Kidney epithelial cell (primary cell): ENCODE measurements at regions not wholly inside any gene's neighbourhood (a gene's known extent, or its start where the extent isn't known, plus 50 kb on each side); places are given as distances from the start of the nearest gene placed in this dataset.

Source experiments
- DNase-seq: peaks from one replicate; pipeline ENCODE4 v3.0.0-alpha.2; 2010; ENCODE audit warnings: low read depth
- H3K27me3 ChIP-seq: 2 replicates; pipeline ENCODE4 v1.6.0; 2011; ENCODE audit warnings: low read length; ENCODE audit not compliant: control insufficient read depth, insufficient read depth
- H3K36me3 ChIP-seq: 2 replicates; pipeline ENCODE4 v1.5.1; 2011; ENCODE audit warnings: low read length; ENCODE audit not compliant: control insufficient read depth, insufficient read depth
- H3K4me3 ChIP-seq: 2 replicates; pipeline ENCODE4 v1.5.1; 2011; ENCODE audit warnings: low read depth, mild to moderate bottlenecking, control low read depth, low read length
- CTCF ChIP-seq: IDR thresholded peaks from 2 replicates; pipeline ENCODE4 v1.5.1; 2011; ENCODE audit warnings: mild to moderate bottlenecking, moderate library complexity, low read length, control low read depth, inconsistent platforms; ENCODE audit not compliant: insufficient read depth, poor library complexity, severe bottlenecking

DNA sequence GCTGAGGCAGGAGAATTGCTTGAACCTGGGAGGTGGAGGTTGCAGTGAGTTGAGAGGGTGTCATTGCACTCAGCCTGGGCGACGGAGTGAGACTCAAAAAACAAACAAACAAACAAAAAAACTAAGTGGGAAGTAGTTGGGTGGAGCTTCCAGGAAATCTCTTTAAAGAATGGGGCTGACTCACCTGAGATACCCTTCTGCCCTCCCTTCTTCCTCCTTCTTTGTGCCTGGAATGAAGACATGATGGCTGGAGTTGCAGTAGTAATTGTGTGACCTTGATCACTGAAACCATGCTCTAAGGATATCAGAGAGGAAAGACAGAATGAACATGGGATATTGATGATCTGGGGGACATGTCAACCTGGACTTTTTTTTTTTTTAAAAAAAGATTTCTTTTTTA lies 87.6 kb upstream of the MED13L start:
- no peak overlapping the region for H3K4me3 ChIP-seq
- no peaks in the 10 kb centered on the region for H3K27me3 ChIP-seq
- DNase-seq: no peak
- no peaks in the 10 kb centered on the region for H3K36me3 ChIP-seq
- no peak for TF ChIP-seq CTCF

GRCh38 chr12:116365606-116366455 lies 88.3 kb upstream of the MED13L start:
- TF ChIP-seq CTCF: no peak
- no peak overlapping the region for H3K4me3 ChIP-seq
- DNase-seq: no peak

DNA sequence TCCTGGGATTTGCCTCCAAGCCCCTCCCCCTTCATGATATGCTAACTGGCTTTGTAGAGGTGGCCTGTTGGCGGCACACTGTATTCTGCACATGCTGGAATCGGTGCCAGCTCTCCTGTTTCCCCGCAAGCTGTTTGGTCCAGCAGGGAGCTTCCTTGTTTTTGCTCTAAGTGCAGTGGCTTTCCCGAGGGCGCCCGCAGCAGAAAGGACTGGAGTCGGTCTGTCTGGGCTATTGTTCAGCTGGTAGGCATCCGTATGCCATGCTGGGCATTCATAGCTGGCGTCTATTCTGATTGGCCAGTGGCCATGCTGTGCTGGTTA lies 88.9 kb upstream of the MED13L start:
- Histone ChIP-seq H3K4me3 (no peak overlapping the region), H3K27me3 (no peaks in the 10 kb centered on the region), H3K36me3 (no peaks in the 10 kb centered on the region)
- DNase-seq: no peak
- TF ChIP-seq CTCF: no peak

More at GRCh38 chr12:116365606-116366455, 88.3 kb upstream of the MED13L start:
- no peaks in the 10 kb centered on the region for H3K27me3 ChIP-seq
- no peaks in the 10 kb centered on the region for H3K36me3 ChIP-seq

GRCh38 chr12:116366824-116367223 lies 89.3 kb upstream of the MED13L start:
- no peak for DNase-seq
- TF ChIP-seq CTCF: no peak
- no peaks in the 10 kb centered on the region for H3K27me3 ChIP-seq
- H3K36me3 ChIP-seq: no peaks in the 10 kb centered on the region
- no peak overlapping the region for H3K4me3 ChIP-seq

- no peak for TF ChIP-seq CTCF
- Histone ChIP-seq H3K27me3 (no peaks in the 10 kb centered on the region), H3K4me3 (no peak overlapping the region), H3K36me3 (no peaks in the 10 kb centered on the region)
- DNase-seq: no peak
These were observed 91.0 kb upstream of the MED13L start for GRCh38 chr12:116368196-116369194.
